ENCODE measurements at regions not wholly inside any gene's neighbourhood (a gene's known extent, or its start where the extent isn't known, plus 50 kb on each side); places are given as distances from the start of the nearest gene placed in this dataset.

DNA sequence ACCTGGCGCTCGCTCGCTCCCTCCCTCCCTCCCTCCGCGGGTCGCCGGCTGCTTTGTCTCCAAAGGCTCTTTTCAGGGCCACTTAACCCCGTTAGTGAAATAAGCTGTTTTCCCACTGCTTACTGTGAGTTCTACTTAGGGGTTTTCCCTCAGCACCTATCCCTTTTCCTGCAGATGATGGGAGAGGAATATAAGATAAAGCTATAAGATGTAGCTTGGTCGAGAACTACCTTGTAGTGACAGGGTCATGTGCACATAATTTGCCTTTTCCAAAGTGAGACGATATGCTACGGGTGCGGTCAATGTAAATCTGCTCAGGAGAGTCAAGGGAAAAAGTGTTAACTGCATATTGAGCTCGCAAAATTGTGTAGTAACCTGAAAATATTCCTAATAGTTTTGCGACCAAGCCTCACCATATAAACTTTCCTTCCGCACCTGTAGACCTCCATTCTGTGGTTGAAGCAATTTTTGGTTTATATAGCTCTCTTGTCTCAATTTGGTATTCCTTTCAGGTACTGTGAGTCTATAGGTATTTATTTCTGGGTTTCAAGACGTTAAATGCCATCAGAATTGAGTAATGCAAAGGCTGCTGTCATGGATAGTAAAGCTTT is 55.8 kb upstream of the BOLA1 start:
- TF ChIP-seq MYC (IDR thresholded peaks at IDR 0.05; ENCODE audit: low read depth, low read length), result no peak
- TF ChIP-seq FOS (IDR thresholded peaks at IDR 0.05; ENCODE audit: borderline replicate concordance, insufficient read depth, low read length), result no peak
- TF ChIP-seq GATA2 (IDR thresholded peaks at IDR 0.05; ENCODE audit: insufficient read depth, insufficient read length, low read depth, low read length), result no peak
- TF ChIP-seq POLR2A (IDR thresholded peaks at IDR 0.05; ENCODE audit: low read depth, low read length), result peak; percentile 20
- no peak for TF ChIP-seq MAX (IDR thresholded peaks at IDR 0.05; ENCODE audit: insufficient read depth, insufficient read length)
- TF ChIP-seq CTCF (IDR thresholded peaks at IDR 0.05; ENCODE audit: extremely low read depth in 1 of 2, insufficient read depth in 1 of 2, low read depth in 1 of 2, low read length in 2 of 2), result no peak
- no TSS peak for BruUV-seq (replicated peaks)
- H2AFZ ChIP-seq (ENCODE audit: low read depth, low read length), result no peak overlapping the region
- H3K9ac ChIP-seq (replicated peaks; ENCODE audit: extremely low read depth, insufficient read depth, low read length), result peak overlapping the region; percentile 94
- no peak for FAIRE-seq
- peak overlapping the region; percentile 55 to 86 (median 77) for H3K4me3 ChIP-seq (replicated peaks in 1 of 3; ENCODE audit: insufficient read depth in 1 of 3, low read depth in 1 of 3, low read length in 3 of 3)
- peak; percentile 46 for DNase-seq (ENCODE audit: low read depth, low spot score)
- POLR2A ChIA-PET, result interaction anchor here (1.7 kb wide), 1 partner anchor 44 kb away, joined by 20 read pairs; a partner anchor contains a TSS
- H3K79me2 ChIP-seq (ENCODE audit: control insufficient read depth, insufficient read depth, low read length), result peaks cover 11% of the 10 kb centered on the region
- H3K9me3 ChIP-seq (replicated peaks; ENCODE audit: control insufficient read depth, insufficient read depth, low read length), result no peaks in the 10 kb centered on the region
- peaks cover 16% of the 10 kb centered on the region for H3K4me1 ChIP-seq (ENCODE audit: control insufficient read depth, extremely low read depth, insufficient read depth, low read length)
- no peaks in the 10 kb centered on the region for H3K9me1 ChIP-seq (replicated peaks; ENCODE audit: control insufficient read depth, extremely low read depth, insufficient read depth, low read length)
- no peaks in the 10 kb centered on the region for H3K27me3 ChIP-seq (ENCODE audit: control insufficient read depth in 2 of 2, insufficient read depth in 2 of 2, low read length in 2 of 2)
- no peaks in the 10 kb centered on the region for H4K20me1 ChIP-seq (replicated peaks; ENCODE audit: control insufficient read depth, extremely low read depth, insufficient read depth, low read length)
- H3K36me3 ChIP-seq (ENCODE audit: control insufficient read depth in 2 of 2, extremely low read depth in 1 of 2, insufficient read depth in 2 of 2, low read length in 2 of 2), result no peaks in the 10 kb centered on the region
- peak overlapping the region; percentile 93 for H3K4me2 ChIP-seq (ENCODE audit: insufficient read depth, low read length)
- CTCF ChIA-PET, result no interaction called here
- dilution Hi-C loops (cut with MboI; ENCODE audit: extremely low pct_ligation_motif_present, low sequenced_read_pairs), result no loop called here
- peak overlapping the region; percentile 67 for H3K27ac ChIP-seq (ENCODE audit: insufficient read depth, low read depth, low read length)
- intact Hi-C loops (cut with micrococcal nuclease), result no loop called here

Measured in endothelial cell of umbilical vein (primary cell).